ENCODE measurements at regions not wholly inside any gene's neighbourhood (a gene's known extent, or its start where the extent isn't known, plus 50 kb on each side); places are given as distances from the start of the nearest gene placed in this dataset.

DNA sequence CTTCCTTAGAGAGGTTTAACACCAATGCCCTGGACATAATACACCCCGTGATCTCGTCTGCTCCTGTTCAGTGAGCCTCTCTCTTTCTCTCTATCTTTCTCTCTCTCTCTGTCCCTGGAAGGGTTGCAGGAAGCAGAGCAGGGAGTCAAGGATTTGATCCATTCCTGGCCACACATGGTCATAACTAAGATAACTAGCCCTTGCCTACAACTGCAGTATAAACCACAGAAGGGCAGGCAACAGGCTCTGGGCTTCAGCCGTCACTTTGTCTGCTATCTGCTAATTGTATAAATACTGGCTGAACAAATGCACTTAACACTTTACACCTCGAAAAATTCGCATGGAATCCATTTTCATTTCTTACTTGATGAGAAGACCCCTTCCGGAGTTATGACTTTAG is 357.5 kb upstream of the RUNX1 start:
- TF ChIP-seq, protein P1, sequence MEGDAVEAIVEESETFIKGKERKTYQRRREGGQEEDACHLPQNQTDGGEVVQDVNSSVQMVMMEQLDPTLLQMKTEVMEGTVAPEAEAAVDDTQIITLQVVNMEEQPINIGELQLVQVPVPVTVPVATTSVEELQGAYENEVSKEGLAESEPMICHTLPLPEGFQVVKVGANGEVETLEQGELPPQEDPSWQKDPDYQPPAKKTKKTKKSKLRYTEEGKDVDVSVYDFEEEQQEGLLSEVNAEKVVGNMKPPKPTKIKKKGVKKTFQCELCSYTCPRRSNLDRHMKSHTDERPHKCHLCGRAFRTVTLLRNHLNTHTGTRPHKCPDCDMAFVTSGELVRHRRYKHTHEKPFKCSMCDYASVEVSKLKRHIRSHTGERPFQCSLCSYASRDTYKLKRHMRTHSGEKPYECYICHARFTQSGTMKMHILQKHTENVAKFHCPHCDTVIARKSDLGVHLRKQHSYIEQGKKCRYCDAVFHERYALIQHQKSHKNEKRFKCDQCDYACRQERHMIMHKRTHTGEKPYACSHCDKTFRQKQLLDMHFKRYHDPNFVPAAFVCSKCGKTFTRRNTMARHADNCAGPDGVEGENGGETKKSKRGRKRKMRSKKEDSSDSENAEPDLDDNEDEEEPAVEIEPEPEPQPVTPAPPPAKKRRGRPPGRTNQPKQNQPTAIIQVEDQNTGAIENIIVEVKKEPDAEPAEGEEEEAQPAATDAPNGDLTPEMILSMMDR (IDR thresholded peaks at IDR 0.05), result no peak
- TF ChIP-seq POLR2A (IDR thresholded peaks at IDR 0.05), result no peak
